ENCODE measurements at regions not wholly inside any gene's neighbourhood (a gene's known extent, or its start where the extent isn't known, plus 50 kb on each side); places are given as distances from the start of the nearest gene placed in this dataset.

DNA sequence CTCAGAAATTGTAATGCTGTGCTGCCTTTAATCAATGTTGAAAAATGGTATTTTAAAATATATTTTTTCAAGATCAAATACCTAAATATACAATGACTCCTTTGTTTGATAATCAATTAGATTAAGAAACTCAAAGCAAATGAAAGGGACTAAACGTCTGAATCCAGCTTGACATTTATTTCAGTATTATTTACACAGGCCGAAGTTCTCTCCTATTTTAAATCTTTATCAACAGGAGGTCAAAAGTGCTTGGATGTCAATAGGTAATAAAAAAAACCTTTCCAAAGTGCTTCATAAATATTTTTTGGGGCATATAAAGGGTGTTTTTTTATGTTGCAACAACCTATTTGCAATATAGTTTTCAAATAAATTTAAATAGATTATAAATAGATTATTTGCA, 1201.7 kb upstream of the SLC39A10 start:
- TF ChIP-seq, protein P1, sequence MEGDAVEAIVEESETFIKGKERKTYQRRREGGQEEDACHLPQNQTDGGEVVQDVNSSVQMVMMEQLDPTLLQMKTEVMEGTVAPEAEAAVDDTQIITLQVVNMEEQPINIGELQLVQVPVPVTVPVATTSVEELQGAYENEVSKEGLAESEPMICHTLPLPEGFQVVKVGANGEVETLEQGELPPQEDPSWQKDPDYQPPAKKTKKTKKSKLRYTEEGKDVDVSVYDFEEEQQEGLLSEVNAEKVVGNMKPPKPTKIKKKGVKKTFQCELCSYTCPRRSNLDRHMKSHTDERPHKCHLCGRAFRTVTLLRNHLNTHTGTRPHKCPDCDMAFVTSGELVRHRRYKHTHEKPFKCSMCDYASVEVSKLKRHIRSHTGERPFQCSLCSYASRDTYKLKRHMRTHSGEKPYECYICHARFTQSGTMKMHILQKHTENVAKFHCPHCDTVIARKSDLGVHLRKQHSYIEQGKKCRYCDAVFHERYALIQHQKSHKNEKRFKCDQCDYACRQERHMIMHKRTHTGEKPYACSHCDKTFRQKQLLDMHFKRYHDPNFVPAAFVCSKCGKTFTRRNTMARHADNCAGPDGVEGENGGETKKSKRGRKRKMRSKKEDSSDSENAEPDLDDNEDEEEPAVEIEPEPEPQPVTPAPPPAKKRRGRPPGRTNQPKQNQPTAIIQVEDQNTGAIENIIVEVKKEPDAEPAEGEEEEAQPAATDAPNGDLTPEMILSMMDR (IDR thresholded peaks at IDR 0.05) = no peak
- TF ChIP-seq HDAC2 (IDR thresholded peaks at IDR 0.05) (no peak), MAFK (IDR thresholded peaks at IDR 0.05; ENCODE audit: partially characterized antibody) (no peak), EP300 (IDR thresholded peaks at IDR 0.05) (no peak), RNF2 (IDR thresholded peaks at IDR 0.05; ENCODE audit: borderline replicate concordance, low read depth) (no peak), SREBF2 (IDR thresholded peaks at IDR 0.05) (no peak), JUN (IDR thresholded peaks at IDR 0.05) (no peak), CBX8 (IDR thresholded peaks at IDR 0.05) (no peak), CHD2 (IDR thresholded peaks at IDR 0.05; ENCODE audit: low read length, partially characterized antibody) (no peak)
